ENCODE measurements at regions not wholly inside any gene's neighbourhood (a gene's known extent, or its start where the extent isn't known, plus 50 kb on each side); places are given as distances from the start of the nearest gene placed in this dataset.

- H3K27ac ChIP-seq (replicated peaks) = peak overlapping the region; percentile 91
- TF ChIP-seq REST (IDR thresholded peaks at IDR 0.05; ENCODE audit: insufficient replicate concordance, low read depth) (no peak), GABPA (IDR thresholded peaks at IDR 0.05; ENCODE audit: low read depth) (no peak), SPI1 (IDR thresholded peaks at IDR 0.05; ENCODE audit: borderline replicate concordance, low read depth) (no peak), CTCF (IDR thresholded peaks at IDR 0.05; ENCODE audit: insufficient read depth, low read length) (no peak), POLR2AphosphoS5 (IDR thresholded peaks at IDR 0.05; ENCODE audit: low read depth) (no peak)
- DNase-seq (ENCODE audit: low read depth in 1 of 2, low spot score in 1 of 2) = peak in 1 of 2 experiments; percentile 25
- H3K27me3 ChIP-seq (ENCODE audit: insufficient read depth, poor library complexity, severe bottlenecking) = no peaks in the 10 kb centered on the region
- no peak overlapping the region for H3K4me3 ChIP-seq (replicated peaks; ENCODE audit: insufficient read depth, low read length)
Measured at GRCh38 chr1:234874291-234875288, 254.0 kb downstream of the TOMM20 start.

GRCh38 chr1:234871710-234872271 lies 256.8 kb downstream of the TOMM20 start:
- peak overlapping the region; percentile 32 for H3K27ac ChIP-seq (replicated peaks)
- no peak for DNase-seq (ENCODE audit: low read depth in 1 of 2, low spot score in 1 of 2)
- no peak overlapping the region for H3K4me3 ChIP-seq (replicated peaks; ENCODE audit: insufficient read depth, low read length)
- H3K27me3 ChIP-seq (ENCODE audit: insufficient read depth, poor library complexity, severe bottlenecking) = no peaks in the 10 kb centered on the region
- TF ChIP-seq SPI1 (IDR thresholded peaks at IDR 0.05; ENCODE audit: borderline replicate concordance, low read depth) (no peak), POLR2AphosphoS5 (IDR thresholded peaks at IDR 0.05; ENCODE audit: low read depth) (no peak), REST (IDR thresholded peaks at IDR 0.05; ENCODE audit: insufficient replicate concordance, low read depth) (no peak), GABPA (IDR thresholded peaks at IDR 0.05; ENCODE audit: low read depth) (no peak), CTCF (IDR thresholded peaks at IDR 0.05; ENCODE audit: insufficient read depth, low read length) (no peak)

- no peak for DNase-seq (ENCODE audit: low read depth in 1 of 2, low spot score in 1 of 2)
- Histone ChIP-seq H3K27me3 (ENCODE audit: insufficient read depth, poor library complexity, severe bottlenecking) (no peaks in the 10 kb centered on the region), H3K4me3 (replicated peaks; ENCODE audit: insufficient read depth, low read length) (no peak overlapping the region), H3K27ac (replicated peaks) (peak overlapping the region; percentile 32; the same call in 1 of the 2 replicates)
- TF ChIP-seq CTCF (IDR thresholded peaks at IDR 0.05; ENCODE audit: insufficient read depth, low read length) (no peak), SPI1 (IDR thresholded peaks at IDR 0.05; ENCODE audit: borderline replicate concordance, low read depth) (no peak), POLR2AphosphoS5 (IDR thresholded peaks at IDR 0.05; ENCODE audit: low read depth) (no peak), REST (IDR thresholded peaks at IDR 0.05; ENCODE audit: insufficient replicate concordance, low read depth) (no peak), GABPA (IDR thresholded peaks at IDR 0.05; ENCODE audit: low read depth) (no peak)
Measured at GRCh38 chr1:234871039-234871709, 257.5 kb downstream of the TOMM20 start.

Data from HL-60 (cell line).